CD4-positive, alpha-beta memory T cell (primary cell): ENCODE measurements at regions not wholly inside any gene's neighbourhood (a gene's known extent, or its start where the extent isn't known, plus 50 kb on each side); places are given as distances from the start of the nearest gene placed in this dataset.

Source experiments
- CTCF ChIA-PET: fragments of 350-600 bp; sonication (Branson Sonifier 250); formaldehyde crosslinking; loops from one replicate; lab custom pipeline; 2021; ENCODE audit warnings: inconsistent platforms; ENCODE audit not compliant: partially characterized antibody; lab: Charles Lee
- POLR2A ChIA-PET: fragments of 350-600 bp; sonication (Branson Sonifier 250); formaldehyde crosslinking; loops from one replicate; lab custom pipeline; 2021; ENCODE audit not compliant: partially characterized antibody; lab: Charles Lee
- DNase-seq, 5 donors: peaks; one replicate each; pipeline versions ENCODE4 v3.0.0 to v3.0.0-alpha.2; 2020 to 2022; ENCODE audit warnings: mixed read lengths in 1 of 5
- H3K27ac ChIP-seq: one replicate; pipeline ENCODE4 v1.7.0; 2013; ENCODE audit warnings: low read depth, low read length
- H3K27me3 ChIP-seq: 2 replicates; pipeline ENCODE4 v1.7.0; 2013; ENCODE audit warnings: mild to moderate bottlenecking, low read length, moderate library complexity; ENCODE audit not compliant: insufficient read depth
- H3K36me3 ChIP-seq: 2 replicates; pipeline ENCODE4 v1.7.0; 2013; ENCODE audit warnings: mild to moderate bottlenecking, low read length, moderate library complexity; ENCODE audit not compliant: insufficient read depth
- H3K4me1 ChIP-seq: 2 replicates; pipeline ENCODE4 v1.7.0; 2013; ENCODE audit warnings: mild to moderate bottlenecking, low read length, moderate library complexity; ENCODE audit not compliant: insufficient read depth
- H3K4me3 ChIP-seq, 2 donors: one replicate each; pipeline ENCODE4 v1.7.0; 2013; ENCODE audit warnings: low read length in 2 of 2, mild to moderate bottlenecking in 1 of 2
- H3K9me3 ChIP-seq, 2 donors: one replicate each; pipeline ENCODE4 v1.7.0; 2013; ENCODE audit warnings: low read length in 2 of 2, control low read depth in 1 of 2; ENCODE audit not compliant: control insufficient read depth in 1 of 2
- H3K27ac Mint-ChIP-seq, 7 donors: one replicate each; pipeline ENCODE4 v1.8.0; 2020 to 2021; ENCODE audit warnings: mixed read lengths in 7 of 7, mild to moderate bottlenecking in 6 of 7, inconsistent platforms in 3 of 7, moderate library complexity in 3 of 7
- H3K27me3 Mint-ChIP-seq, 2 donors: one replicate each; pipeline ENCODE4 v1.8.0; 2020 to 2021; ENCODE audit warnings: mixed read lengths in 2 of 2
- H3K36me3 Mint-ChIP-seq, 2 donors: one replicate each; pipeline ENCODE4 v1.8.0; 2020 to 2021; ENCODE audit warnings: mixed read lengths in 2 of 2, inconsistent platforms in 1 of 2, mild to moderate bottlenecking in 1 of 2
- H3K4me1 Mint-ChIP-seq, 4 donors: one replicate each; pipeline ENCODE4 v1.8.0; 2020 to 2021; ENCODE audit warnings: mixed read lengths in 4 of 4, mild to moderate bottlenecking in 1 of 4
- H3K4me3 Mint-ChIP-seq, 8 donors: one replicate each; pipeline ENCODE4 v1.8.0; 2020 to 2021; ENCODE audit warnings: mixed read lengths in 8 of 8, mild to moderate bottlenecking in 7 of 8, moderate library complexity in 6 of 8, inconsistent platforms in 3 of 8
- H3K9me3 Mint-ChIP-seq, 8 donors: one replicate each; pipeline ENCODE4 v1.8.0; 2020 to 2021; ENCODE audit warnings: mixed read lengths in 8 of 8, mild to moderate bottlenecking in 5 of 8, inconsistent platforms in 3 of 8, moderate library complexity in 1 of 8
- intact Hi-C: fragments of 100-400 bp; cut with micrococcal nuclease; formaldehyde crosslinking; loops from one replicate; pipeline ENCODE4 v1.15.1; 2023

GRCh38 chr3:117922039-117922438 lies 1112.6 kb downstream of the IGSF11 start:
- H3K36me3 ChIP-seq: no peaks in the 10 kb centered on the region
- H3K4me3 Mint-ChIP-seq: no peak overlapping the region
- no peak overlapping the region for H3K4me3 ChIP-seq
- no peaks in the 10 kb centered on the region for H3K4me1 ChIP-seq
- CTCF ChIA-PET: no interaction called here
- H3K27ac Mint-ChIP-seq: no peak overlapping the region
- intact Hi-C loops: no loop called here
- no peaks in the 10 kb centered on the region for H3K36me3 Mint-ChIP-seq
- peaks cover 0 to 10% (median 1%) of the 10 kb centered on the region in 8 donors for H3K9me3 Mint-ChIP-seq
- no peaks in the 10 kb centered on the region for H3K4me1 Mint-ChIP-seq
- no peak for DNase-seq
- no peak overlapping the region for H3K27ac ChIP-seq
- POLR2A ChIA-PET: no interaction called here
- no peaks in the 10 kb centered on the region for H3K27me3 Mint-ChIP-seq
- no peaks in the 10 kb centered on the region for H3K9me3 ChIP-seq
- H3K27me3 ChIP-seq: no peaks in the 10 kb centered on the region

- no peaks in the 10 kb centered on the region for H3K36me3 Mint-ChIP-seq
- intact Hi-C loops: no loop called here
- Histone ChIP-seq H3K4me1 (no peaks in the 10 kb centered on the region), H3K9me3 (no peaks in the 10 kb centered on the region), H3K27ac (no peak overlapping the region), H3K4me3 (no peak overlapping the region), H3K27me3 (no peaks in the 10 kb centered on the region), H3K36me3 (no peaks in the 10 kb centered on the region)
- no peaks in the 10 kb centered on the region for H3K27me3 Mint-ChIP-seq
- H3K27ac Mint-ChIP-seq: no peak overlapping the region
- ChIA-PET POLR2A (no interaction called here), CTCF (no interaction called here)
- no peaks in the 10 kb centered on the region for H3K4me1 Mint-ChIP-seq
- no peak overlapping the region for H3K4me3 Mint-ChIP-seq
- peaks cover 0 to 13% (median 1%) of the 10 kb centered on the region in 8 donors for H3K9me3 Mint-ChIP-seq
- DNase-seq: no peak
These were observed 1107.8 kb downstream of the IGSF11 start for GRCh38 chr3:117926819-117927218.

GRCh38 chr3:117927825-117928224 lies 1106.8 kb downstream of the IGSF11 start:
- no peak overlapping the region for H3K4me3 Mint-ChIP-seq
- Histone ChIP-seq H3K9me3 (no peaks in the 10 kb centered on the region), H3K4me3 (no peak overlapping the region), H3K27ac (no peak overlapping the region), H3K4me1 (no peaks in the 10 kb centered on the region), H3K36me3 (no peaks in the 10 kb centered on the region), H3K27me3 (no peaks in the 10 kb centered on the region)
- intact Hi-C loops: no loop called here
- ChIA-PET CTCF (no interaction called here), POLR2A (no interaction called here)
- no peak for DNase-seq
- H3K4me1 Mint-ChIP-seq: no peaks in the 10 kb centered on the region
- no peaks in the 10 kb centered on the region for H3K36me3 Mint-ChIP-seq
- no peak overlapping the region for H3K27ac Mint-ChIP-seq
- H3K27me3 Mint-ChIP-seq: no peaks in the 10 kb centered on the region
- H3K9me3 Mint-ChIP-seq: peaks cover 0 to 8% (median 0%) of the 10 kb centered on the region in 8 donors

GRCh38 chr3:117928836-117929235 lies 1105.8 kb downstream of the IGSF11 start:
- Mint-ChIP-seq H3K9me3 (peaks cover 0 to 8% (median 0%) of the 10 kb centered on the region in 8 donors), H3K4me3 (no peak overlapping the region), H3K4me1 (no peaks in the 10 kb centered on the region), H3K27ac (no peak overlapping the region), H3K27me3 (no peaks in the 10 kb centered on the region), H3K36me3 (no peaks in the 10 kb centered on the region)
- Histone ChIP-seq H3K27ac (no peak overlapping the region), H3K27me3 (no peaks in the 10 kb centered on the region), H3K4me3 (no peak overlapping the region), H3K36me3 (no peaks in the 10 kb centered on the region), H3K4me1 (no peaks in the 10 kb centered on the region), H3K9me3 (no peaks in the 10 kb centered on the region)
- ChIA-PET CTCF (no interaction called here), POLR2A (no interaction called here)
- no peak for DNase-seq
- intact Hi-C loops: no loop called here

GRCh38 chr3:117932441-117932840 lies 1102.2 kb downstream of the IGSF11 start:
- ChIA-PET POLR2A (no interaction called here), CTCF (no interaction called here)
- no peak for DNase-seq
- no peaks in the 10 kb centered on the region for H3K36me3 Mint-ChIP-seq
- H3K9me3 Mint-ChIP-seq: peaks cover 0 to 5% (median 0%) of the 10 kb centered on the region in 8 donors
- no peak overlapping the region for H3K4me3 Mint-ChIP-seq
- no peaks in the 10 kb centered on the region for H3K36me3 ChIP-seq
- H3K4me1 ChIP-seq: no peaks in the 10 kb centered on the region
- no peaks in the 10 kb centered on the region for H3K27me3 ChIP-seq
- intact Hi-C loops: no loop called here
- H3K27me3 Mint-ChIP-seq: no peaks in the 10 kb centered on the region
- no peaks in the 10 kb centered on the region for H3K4me1 Mint-ChIP-seq
- no peaks in the 10 kb centered on the region for H3K9me3 ChIP-seq
- no peak overlapping the region for H3K4me3 ChIP-seq
- no peak overlapping the region for H3K27ac Mint-ChIP-seq
- no peak overlapping the region for H3K27ac ChIP-seq

GRCh38 chr3:117936159-117936558 lies 1098.5 kb downstream of the IGSF11 start:
- H3K36me3 Mint-ChIP-seq: no peaks in the 10 kb centered on the region
- no peak for DNase-seq
- H3K4me3 Mint-ChIP-seq: no peak overlapping the region
- no peak overlapping the region for H3K27ac ChIP-seq
- H3K27me3 Mint-ChIP-seq: no peaks in the 10 kb centered on the region
- H3K9me3 Mint-ChIP-seq: peaks cover 3 to 10% (median 7%) of the 10 kb centered on the region in 8 donors
- no peak overlapping the region for H3K27ac Mint-ChIP-seq
- H3K4me1 ChIP-seq: no peaks in the 10 kb centered on the region
- H3K4me3 ChIP-seq: no peak overlapping the region
- H3K9me3 ChIP-seq: no peaks in the 10 kb centered on the region
- ChIA-PET CTCF (no interaction called here), POLR2A (no interaction called here)
- H3K27me3 ChIP-seq: no peaks in the 10 kb centered on the region
- no peaks in the 10 kb centered on the region for H3K4me1 Mint-ChIP-seq
- no peaks in the 10 kb centered on the region for H3K36me3 ChIP-seq
- intact Hi-C loops: no loop called here

GRCh38 chr3:117938974-117939373 lies 1095.7 kb downstream of the IGSF11 start:
- H3K4me1 ChIP-seq: no peaks in the 10 kb centered on the region
- Mint-ChIP-seq H3K27me3 (no peaks in the 10 kb centered on the region), H3K27ac (no peak overlapping the region), H3K36me3 (no peaks in the 10 kb centered on the region), H3K4me1 (no peaks in the 10 kb centered on the region), H3K4me3 (no peak overlapping the region), H3K9me3 (peaks cover 3 to 11% (median 9%) of the 10 kb centered on the region in 8 donors)
- ChIA-PET CTCF (no interaction called here), POLR2A (no interaction called here)
- H3K9me3 ChIP-seq: no peaks in the 10 kb centered on the region
- DNase-seq: no peak
- H3K36me3 ChIP-seq: no peaks in the 10 kb centered on the region
- no peak overlapping the region for H3K27ac ChIP-seq
- no peak overlapping the region for H3K4me3 ChIP-seq
- H3K27me3 ChIP-seq: no peaks in the 10 kb centered on the region
- intact Hi-C loops: no loop called here

GRCh38 chr3:117939425-117940027 lies 1095.1 kb downstream of the IGSF11 start:
- ChIA-PET POLR2A (no interaction called here), CTCF (no interaction called here)
- Mint-ChIP-seq H3K27me3 (no peaks in the 10 kb centered on the region), H3K4me3 (no peak overlapping the region), H3K36me3 (no peaks in the 10 kb centered on the region), H3K27ac (no peak overlapping the region), H3K4me1 (no peaks in the 10 kb centered on the region), H3K9me3 (peaks cover 3 to 14% (median 9%) of the 10 kb centered on the region in 8 donors)
- Histone ChIP-seq H3K27ac (no peak overlapping the region), H3K27me3 (no peaks in the 10 kb centered on the region), H3K36me3 (no peaks in the 10 kb centered on the region), H3K4me3 (no peak overlapping the region), H3K9me3 (no peaks in the 10 kb centered on the region), H3K4me1 (no peaks in the 10 kb centered on the region)
- no peak for DNase-seq
- intact Hi-C loops: no loop called here
